ENCODE measurements at regions not wholly inside any gene's neighbourhood (a gene's known extent, or its start where the extent isn't known, plus 50 kb on each side); places are given as distances from the start of the nearest gene placed in this dataset.
A peak's percentile ranks its signal among the peaks of the same experiment; 100 is the strongest.
"Not testable (repeated sequence)": the region's sequence is repeated elsewhere in the genome, so short reads cannot be mapped to it uniquely, and the experiment has no call there.

- H3K4me1 ChIP-seq (ENCODE audit: control insufficient read depth, insufficient read depth, low read length, unreplicated experiment), result peaks cover 17% of the 10 kb centered on the region
- H2AFZ ChIP-seq (ENCODE audit: low read length, unreplicated experiment), result no peak overlapping the region
- H3K36me3 ChIP-seq (ENCODE audit: insufficient read depth, low read length), result no peaks in the 10 kb centered on the region
- H3K27me3 ChIP-seq (ENCODE audit: insufficient read depth, low read length), result no peaks in the 10 kb centered on the region
- no peaks in the 10 kb centered on the region for H3K79me2 ChIP-seq (ENCODE audit: control insufficient read depth, insufficient read depth, low read length, unreplicated experiment)
- no peak overlapping the region for H3K27ac ChIP-seq (ENCODE audit: low read depth, low read length)
- no peak overlapping the region for H3K4me3 ChIP-seq (ENCODE audit: low read depth, low read length)
These were observed 114.4 kb downstream of the AHR start for GRCh38 chr7:17412883-17413282.

DNA sequence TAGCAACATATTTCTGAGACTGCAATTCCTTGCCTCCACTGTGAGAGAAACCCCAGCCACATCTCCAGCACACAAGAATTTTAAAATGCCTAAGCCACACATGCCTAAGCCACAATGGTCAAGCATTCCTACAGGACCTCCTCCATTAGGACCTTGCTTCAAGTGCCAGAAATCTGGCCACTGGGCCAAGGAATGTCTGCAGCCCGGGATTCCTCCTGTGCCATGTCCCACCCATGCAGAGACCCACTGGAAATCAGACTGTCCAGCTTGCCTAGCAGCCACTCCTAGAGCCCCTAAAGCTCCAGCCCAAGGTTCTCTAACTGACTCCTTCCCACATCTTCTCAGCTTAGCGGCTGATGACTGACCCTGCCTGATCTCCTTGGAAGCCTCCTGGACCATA lies 117.5 kb downstream of the AHR start:
- Histone ChIP-seq H3K36me3 (ENCODE audit: insufficient read depth, low read length) (no peaks in the 10 kb centered on the region), H3K27me3 (ENCODE audit: insufficient read depth, low read length) (no peaks in the 10 kb centered on the region), H2AFZ (ENCODE audit: low read length, unreplicated experiment) (no peak overlapping the region), H3K4me3 (ENCODE audit: low read depth, low read length) (no peak overlapping the region), H3K4me1 (ENCODE audit: control insufficient read depth, insufficient read depth, low read length, unreplicated experiment) (no peaks in the 10 kb centered on the region), H3K79me2 (ENCODE audit: control insufficient read depth, insufficient read depth, low read length, unreplicated experiment) (no peaks in the 10 kb centered on the region), H3K27ac (ENCODE audit: low read depth, low read length) (no peak overlapping the region)

DNA sequence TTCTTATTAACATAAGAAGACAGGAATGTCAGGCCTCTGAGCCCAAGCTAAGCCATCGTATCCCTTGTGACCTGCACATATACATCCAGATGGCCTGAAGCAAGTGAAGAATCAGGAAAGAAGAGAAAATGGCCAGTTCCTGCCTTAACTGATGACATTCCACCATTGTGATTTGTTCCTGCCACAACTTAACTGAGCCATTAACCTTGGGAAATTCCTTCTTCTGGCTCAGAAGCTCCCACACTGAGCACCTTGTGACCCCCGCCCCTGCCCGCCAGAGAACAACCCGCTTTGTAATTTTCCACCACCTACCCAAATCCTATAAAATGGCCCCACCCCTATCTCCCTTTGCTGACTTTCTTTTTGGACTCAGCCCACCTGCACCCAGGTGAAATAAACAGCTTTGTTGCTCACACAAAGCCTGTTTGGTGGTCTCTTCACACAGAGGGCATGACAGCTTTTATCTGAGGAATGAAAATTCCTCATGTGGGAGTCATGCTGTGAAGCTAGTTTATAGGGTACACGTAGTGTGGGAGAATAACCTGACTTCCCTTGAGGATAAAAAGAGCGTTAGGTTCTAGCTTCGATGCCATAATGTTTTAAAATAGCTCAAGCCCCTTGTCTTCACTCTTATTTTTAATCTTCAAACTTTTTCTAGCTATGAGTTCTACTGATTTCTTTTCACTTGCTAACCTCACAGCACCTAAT lies 122.0 kb downstream of the AHR start:
- not testable (repeated sequence) for H3K27me3 ChIP-seq (ENCODE audit: insufficient read depth, low read length); H2AFZ ChIP-seq (ENCODE audit: low read length, unreplicated experiment); H3K27ac ChIP-seq (ENCODE audit: low read depth, low read length); H3K79me2 ChIP-seq (ENCODE audit: control insufficient read depth, insufficient read depth, low read length, unreplicated experiment); H3K36me3 ChIP-seq (ENCODE audit: insufficient read depth, low read length); H3K4me1 ChIP-seq (ENCODE audit: control insufficient read depth, insufficient read depth, low read length, unreplicated experiment); H3K4me3 ChIP-seq (ENCODE audit: low read depth, low read length)

DNA sequence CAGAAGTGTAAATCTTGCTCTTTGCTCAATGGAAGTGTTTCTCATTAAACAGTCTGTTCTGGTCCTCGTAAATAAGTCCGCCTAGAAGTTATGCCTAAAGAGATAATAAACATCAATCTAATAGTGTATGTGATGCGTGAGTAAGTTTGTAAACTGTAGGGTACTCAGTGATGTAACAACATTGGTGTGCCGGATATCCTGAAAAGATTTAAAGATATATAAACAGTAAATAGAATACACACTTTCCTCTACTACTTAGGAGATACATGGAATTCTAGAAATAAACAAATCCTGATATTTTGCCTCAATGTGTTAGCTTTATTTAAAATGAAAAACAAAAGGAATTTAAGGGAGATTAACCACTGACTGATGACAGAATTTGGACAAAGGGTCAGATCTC lies 123.5 kb downstream of the AHR start:
- Histone ChIP-seq H3K27me3 (ENCODE audit: insufficient read depth, low read length) (no peaks in the 10 kb centered on the region), H3K79me2 (ENCODE audit: control insufficient read depth, insufficient read depth, low read length, unreplicated experiment) (no peaks in the 10 kb centered on the region), H3K4me1 (ENCODE audit: control insufficient read depth, insufficient read depth, low read length, unreplicated experiment) (no peaks in the 10 kb centered on the region), H3K27ac (ENCODE audit: low read depth, low read length) (no peak overlapping the region), H2AFZ (ENCODE audit: low read length, unreplicated experiment) (peak overlapping the region; percentile 7), H3K36me3 (ENCODE audit: insufficient read depth, low read length) (no peaks in the 10 kb centered on the region), H3K4me3 (ENCODE audit: low read depth, low read length) (no peak overlapping the region)

DNA sequence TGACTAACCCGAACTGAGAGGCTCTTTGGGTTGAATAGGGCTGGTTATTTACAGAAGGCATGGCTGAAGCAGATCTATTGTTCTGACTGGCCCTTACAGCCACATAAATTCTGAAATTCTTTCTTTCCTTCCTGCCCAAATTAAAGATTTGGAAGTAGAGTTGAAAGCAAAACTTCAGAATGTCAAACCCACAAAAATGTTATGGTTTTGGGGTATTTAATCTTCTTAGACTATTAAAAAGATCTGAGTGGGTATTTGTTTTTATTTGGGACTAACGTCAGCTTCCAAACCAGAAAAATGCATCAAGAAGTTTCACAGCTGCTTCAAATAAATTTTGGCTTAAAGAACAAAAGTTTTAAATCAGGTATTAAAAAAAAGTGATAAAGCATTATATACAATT lies 124.5 kb downstream of the AHR start:
- Histone ChIP-seq H3K4me3 (ENCODE audit: low read depth, low read length) (no peak overlapping the region), H3K27me3 (ENCODE audit: insufficient read depth, low read length) (no peaks in the 10 kb centered on the region), H3K4me1 (ENCODE audit: control insufficient read depth, insufficient read depth, low read length, unreplicated experiment) (no peaks in the 10 kb centered on the region), H3K79me2 (ENCODE audit: control insufficient read depth, insufficient read depth, low read length, unreplicated experiment) (no peaks in the 10 kb centered on the region), H3K27ac (ENCODE audit: low read depth, low read length) (no peak overlapping the region), H3K36me3 (ENCODE audit: insufficient read depth, low read length) (no peaks in the 10 kb centered on the region), H2AFZ (ENCODE audit: low read length, unreplicated experiment) (no peak overlapping the region)

DNA sequence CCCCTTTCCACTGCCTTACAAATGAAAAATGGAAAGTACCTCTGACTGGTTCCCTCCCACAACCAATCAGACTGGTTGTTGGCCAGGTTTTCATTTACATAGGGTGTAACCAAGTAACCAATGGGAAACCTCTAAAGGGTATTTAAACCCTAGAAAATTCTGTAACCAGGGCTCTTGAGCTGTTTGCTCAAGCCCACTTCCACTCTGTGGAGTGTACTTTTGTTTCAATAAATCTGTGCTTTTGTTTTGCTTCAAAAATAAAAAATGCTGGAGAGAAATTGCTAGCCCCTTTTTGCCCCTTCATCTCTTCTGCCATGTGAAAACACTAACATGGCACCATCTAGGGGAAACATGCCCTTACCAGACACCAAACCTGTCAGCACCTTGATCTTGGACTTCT lies 129.5 kb downstream of the AHR start:
- no peaks in the 10 kb centered on the region for H3K36me3 ChIP-seq (ENCODE audit: insufficient read depth, low read length)
- H3K4me1 ChIP-seq (ENCODE audit: control insufficient read depth, insufficient read depth, low read length, unreplicated experiment), result no peaks in the 10 kb centered on the region
- H3K27me3 ChIP-seq (ENCODE audit: insufficient read depth, low read length), result no peaks in the 10 kb centered on the region
- H3K4me3 ChIP-seq (ENCODE audit: low read depth, low read length), result no peak overlapping the region
- H2AFZ ChIP-seq (ENCODE audit: low read length, unreplicated experiment), result no peak overlapping the region
- H3K79me2 ChIP-seq (ENCODE audit: control insufficient read depth, insufficient read depth, low read length, unreplicated experiment), result no peaks in the 10 kb centered on the region
- H3K27ac ChIP-seq (ENCODE audit: low read depth, low read length), result no peak overlapping the region

GRCh38 chr7:17429579-17429978 lies 131.1 kb downstream of the AHR start:
- Histone ChIP-seq H3K27ac (ENCODE audit: low read depth, low read length) (no peak overlapping the region), H3K79me2 (ENCODE audit: control insufficient read depth, insufficient read depth, low read length, unreplicated experiment) (no peaks in the 10 kb centered on the region), H3K4me1 (ENCODE audit: control insufficient read depth, insufficient read depth, low read length, unreplicated experiment) (no peaks in the 10 kb centered on the region), H3K27me3 (ENCODE audit: insufficient read depth, low read length) (no peaks in the 10 kb centered on the region), H2AFZ (ENCODE audit: low read length, unreplicated experiment) (no peak overlapping the region), H3K4me3 (ENCODE audit: low read depth, low read length) (no peak overlapping the region), H3K36me3 (ENCODE audit: insufficient read depth, low read length) (no peaks in the 10 kb centered on the region)

DNA sequence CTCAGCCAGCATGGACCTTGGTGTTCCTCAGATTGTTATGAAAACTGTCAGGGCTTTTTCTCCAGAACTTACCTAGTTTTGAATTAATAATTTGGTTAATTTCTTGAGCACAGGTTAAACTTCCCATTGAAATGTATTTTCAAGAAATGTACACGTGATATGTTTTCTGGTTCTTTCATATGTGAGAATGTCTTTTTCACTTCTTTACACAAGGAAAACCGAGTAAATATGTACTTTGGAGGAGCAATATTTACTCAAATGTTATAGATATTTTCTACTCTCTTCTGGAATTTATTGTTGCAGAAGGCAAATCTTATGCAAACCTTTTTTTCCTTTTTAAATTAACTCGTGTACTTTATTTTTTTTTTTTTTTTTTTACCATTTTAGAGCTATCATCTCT lies 134.3 kb downstream of the AHR start:
- Histone ChIP-seq H3K27ac (ENCODE audit: low read depth, low read length) (no peak overlapping the region), H3K79me2 (ENCODE audit: control insufficient read depth, insufficient read depth, low read length, unreplicated experiment) (no peaks in the 10 kb centered on the region), H3K4me1 (ENCODE audit: control insufficient read depth, insufficient read depth, low read length, unreplicated experiment) (no peaks in the 10 kb centered on the region), H2AFZ (ENCODE audit: low read length, unreplicated experiment) (no peak overlapping the region), H3K27me3 (ENCODE audit: insufficient read depth, low read length) (no peaks in the 10 kb centered on the region), H3K4me3 (ENCODE audit: low read depth, low read length) (no peak overlapping the region), H3K36me3 (ENCODE audit: insufficient read depth, low read length) (no peaks in the 10 kb centered on the region)

DNA sequence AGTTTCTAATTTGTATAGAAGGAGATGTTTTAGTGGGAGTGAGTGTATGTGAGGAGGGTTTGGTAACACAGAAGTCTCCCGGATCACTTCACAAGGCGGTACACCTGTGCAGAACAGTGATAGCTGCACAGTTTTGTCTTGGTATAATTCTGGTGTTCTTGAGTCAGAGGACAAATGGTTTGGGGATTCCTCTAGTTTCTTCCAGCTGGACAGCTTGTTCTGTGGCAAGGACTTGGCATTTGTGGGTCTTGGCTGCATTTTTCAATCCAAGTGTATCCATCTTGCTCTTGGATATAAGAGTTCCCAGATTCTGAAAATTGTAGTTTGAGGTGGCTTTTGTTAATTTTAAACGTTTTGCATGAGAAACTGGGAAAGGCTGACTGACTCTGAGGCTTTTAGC lies 135.7 kb downstream of the AHR start:
- no peaks in the 10 kb centered on the region for H3K36me3 ChIP-seq (ENCODE audit: insufficient read depth, low read length)
- H3K4me1 ChIP-seq (ENCODE audit: control insufficient read depth, insufficient read depth, low read length, unreplicated experiment), result no peaks in the 10 kb centered on the region
- H2AFZ ChIP-seq (ENCODE audit: low read length, unreplicated experiment), result no peak overlapping the region
- no peak overlapping the region for H3K4me3 ChIP-seq (ENCODE audit: low read depth, low read length)
- no peaks in the 10 kb centered on the region for H3K27me3 ChIP-seq (ENCODE audit: insufficient read depth, low read length)
- no peak overlapping the region for H3K27ac ChIP-seq (ENCODE audit: low read depth, low read length)
- H3K79me2 ChIP-seq (ENCODE audit: control insufficient read depth, insufficient read depth, low read length, unreplicated experiment), result no peaks in the 10 kb centered on the region

DNA sequence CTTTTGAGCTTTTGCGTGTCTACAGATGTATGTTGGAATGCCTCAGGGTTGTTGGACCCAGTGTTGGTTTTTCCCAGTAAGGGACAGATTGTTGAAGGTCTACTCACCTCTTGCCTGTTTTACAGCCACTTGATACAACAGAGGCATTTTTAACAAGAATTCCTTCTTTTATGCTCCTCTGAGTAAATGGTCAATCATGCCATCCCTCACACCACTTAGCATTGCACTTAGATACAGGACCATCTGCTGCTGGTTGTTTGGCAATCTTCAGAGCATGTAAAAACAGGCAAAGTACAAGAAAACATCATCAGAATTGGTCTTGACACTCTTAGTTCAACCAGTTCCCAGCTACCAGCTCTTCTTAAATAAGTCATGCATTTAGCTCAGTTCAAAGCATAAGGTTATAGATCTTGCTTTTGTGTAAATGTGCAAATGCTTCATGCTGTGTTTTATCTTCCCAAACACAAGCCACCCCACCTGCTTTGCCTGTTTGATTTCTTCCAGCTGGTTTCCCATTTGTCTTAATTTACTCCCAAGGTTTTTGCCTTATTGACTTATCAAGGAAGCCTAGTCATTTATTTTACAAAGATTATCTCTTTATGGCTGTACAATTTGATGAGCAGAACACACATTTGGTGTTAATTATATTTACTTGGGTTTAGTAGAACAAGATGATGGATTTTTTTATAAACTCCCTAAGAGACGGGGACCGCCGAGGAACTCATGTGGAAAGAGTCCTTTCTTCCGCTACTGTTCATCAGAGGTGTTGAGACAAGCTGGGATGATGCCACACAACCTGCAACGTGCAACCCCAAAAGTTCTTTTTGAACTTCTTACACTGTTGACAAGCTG lies 136.6 kb downstream of the AHR start:
- no peak overlapping the region for H3K27ac ChIP-seq (ENCODE audit: low read depth, low read length)
- H3K27me3 ChIP-seq (ENCODE audit: insufficient read depth, low read length), result no peaks in the 10 kb centered on the region
- H2AFZ ChIP-seq (ENCODE audit: low read length, unreplicated experiment), result no peak overlapping the region
- no peaks in the 10 kb centered on the region for H3K79me2 ChIP-seq (ENCODE audit: control insufficient read depth, insufficient read depth, low read length, unreplicated experiment)
- H3K4me3 ChIP-seq (ENCODE audit: low read depth, low read length), result no peak overlapping the region
- H3K36me3 ChIP-seq (ENCODE audit: insufficient read depth, low read length), result no peaks in the 10 kb centered on the region
- no peaks in the 10 kb centered on the region for H3K4me1 ChIP-seq (ENCODE audit: control insufficient read depth, insufficient read depth, low read length, unreplicated experiment)

DNA sequence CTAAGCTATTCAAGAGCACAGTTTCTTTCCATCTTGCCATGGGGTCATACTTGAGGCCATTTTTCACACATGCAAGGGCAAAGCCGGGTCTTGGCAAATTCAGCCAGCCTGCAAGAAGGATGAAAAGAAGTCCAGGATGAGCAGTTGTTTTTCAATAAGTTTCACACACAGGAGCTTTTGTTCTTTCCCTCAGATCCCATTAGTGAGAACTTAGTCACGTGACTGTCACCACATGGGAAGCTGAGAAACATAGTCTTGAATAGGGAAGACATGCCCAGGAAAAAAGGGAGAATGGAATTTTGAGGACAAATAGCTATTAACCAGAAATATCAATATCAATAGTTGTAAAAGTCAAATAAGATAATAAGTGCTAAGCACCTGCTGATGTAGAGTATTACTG lies 137.7 kb downstream of the AHR start:
- no peaks in the 10 kb centered on the region for H3K36me3 ChIP-seq (ENCODE audit: insufficient read depth, low read length)
- peaks cover 2% of the 10 kb centered on the region for H3K4me1 ChIP-seq (ENCODE audit: control insufficient read depth, insufficient read depth, low read length, unreplicated experiment)
- H3K79me2 ChIP-seq (ENCODE audit: control insufficient read depth, insufficient read depth, low read length, unreplicated experiment), result no peaks in the 10 kb centered on the region
- H3K4me3 ChIP-seq (ENCODE audit: low read depth, low read length), result no peak overlapping the region
- H3K27ac ChIP-seq (ENCODE audit: low read depth, low read length), result no peak overlapping the region
- no peaks in the 10 kb centered on the region for H3K27me3 ChIP-seq (ENCODE audit: insufficient read depth, low read length)
- H2AFZ ChIP-seq (ENCODE audit: low read length, unreplicated experiment), result no peak overlapping the region
